IMR-90 (cell line): ENCODE measurements at regions not wholly inside any gene's neighbourhood (a gene's known extent, or its start where the extent isn't known, plus 50 kb on each side); places are given as distances from the start of the nearest gene placed in this dataset.

Experiments
- ATAC-seq: fragments of 200-7000 bp; cut with Tn5 transposase; 2 replicates; pipeline ENCODE4 v1.9.1; 2020; ENCODE audit warnings: low read depth, mild to moderate bottlenecking, moderate library complexity
- BruUV-seq: library from RNA; stranded (reverse); fragments of 400-500 nt; replicated peaks from 2 replicates; lab custom pipeline; 2021; lab: Mats Ljungman, UMichigan
- CTCF ChIA-PET: fragments of 300-600 bp; formaldehyde crosslinking; extraction: SDS; loops from one replicate; lab custom pipeline; 2021; ENCODE audit warnings: antibody characterized with exemption; lab: Yijun Ruan, JAX
- POLR2A ChIA-PET: fragments of 300-600 bp; sonication (Branson Sonifier 250); formaldehyde crosslinking; loops from one replicate; lab custom pipeline; 2022; ENCODE audit warnings: antibody characterized with exemption; ENCODE audit not compliant: unreplicated experiment; lab: Charles Lee
- DNase-seq: peaks from one replicate; pipeline ENCODE4 v3.0.0; 2013
- H2AFZ ChIP-seq: replicated peaks from 2 replicates; pipeline ENCODE3; 2013; ENCODE audit warnings: low read length, mild to moderate bottlenecking; ENCODE audit not compliant: poor library complexity
- H2AK5ac ChIP-seq: 2 replicates; pipeline ENCODE4 v1.6.1; 2013; ENCODE audit warnings: low read depth, low read length, inconsistent platforms
- H2AK9ac ChIP-seq: replicated peaks from 2 replicates; pipeline ENCODE3; 2013; ENCODE audit warnings: mild to moderate bottlenecking, low read depth, low read length, moderate library complexity; ENCODE audit not compliant: poor library complexity
- H2BK120ac ChIP-seq: 2 replicates; pipeline ENCODE4 v1.6.1; 2013; ENCODE audit warnings: low read depth, low read length, inconsistent platforms
- H2BK15ac ChIP-seq: 3 replicates; pipeline ENCODE4 v1.6.1; 2013; ENCODE audit warnings: low read depth, low read length, inconsistent platforms
- H2BK20ac ChIP-seq: 2 replicates; pipeline ENCODE4 v1.6.1; 2013; ENCODE audit warnings: low read depth, mild to moderate bottlenecking, inconsistent platforms, low read length, moderate library complexity
- H2BK5ac ChIP-seq: 2 replicates; pipeline ENCODE4 v1.6.1; 2013; ENCODE audit warnings: mild to moderate bottlenecking, low read depth, low read length, inconsistent platforms; ENCODE audit not compliant: poor library complexity, severe bottlenecking
- H3K14ac ChIP-seq: replicated peaks from 2 replicates; pipeline ENCODE4 v1.6.1; 2013; ENCODE audit warnings: low read depth, low read length, inconsistent platforms
- H3K18ac ChIP-seq: 2 replicates; pipeline ENCODE4 v1.6.1; 2013; ENCODE audit warnings: low read depth, low read length, control low read depth
- H3K23ac ChIP-seq: 2 replicates; pipeline ENCODE4 v1.6.1; 2013; ENCODE audit warnings: low read depth, low read length, inconsistent platforms
- H3K27ac ChIP-seq: 2 replicates; pipeline ENCODE4 v1.5.1; 2013; ENCODE audit warnings: mild to moderate bottlenecking, control low read depth, low read length; ENCODE audit not compliant: insufficient read depth
- H3K27me3 ChIP-seq: 2 replicates; pipeline ENCODE4 v1.6.1; 2013; ENCODE audit warnings: low read length; ENCODE audit not compliant: control insufficient read depth, insufficient read depth
- H3K36me3 ChIP-seq: 2 replicates; pipeline ENCODE4 v1.6.1; 2013; ENCODE audit warnings: low read length, mixed read lengths; ENCODE audit not compliant: control insufficient read depth, insufficient read depth
- H3K4ac ChIP-seq: 2 replicates; pipeline ENCODE4 v1.6.1; 2013; ENCODE audit warnings: low read depth, low read length, inconsistent platforms
- H3K4me1 ChIP-seq: 2 replicates; pipeline ENCODE4 v1.6.1; 2013; ENCODE audit warnings: low read length, mixed read lengths; ENCODE audit not compliant: control insufficient read depth, insufficient read depth
- H3K4me2 ChIP-seq: 2 replicates; pipeline ENCODE4 v1.6.1; 2013; ENCODE audit warnings: low read depth, mild to moderate bottlenecking, control low read depth, low read length, moderate library complexity
- H3K4me3 ChIP-seq: 2 replicates; pipeline ENCODE4 v1.5.1; 2013; ENCODE audit warnings: low read depth, mild to moderate bottlenecking, control low read depth, low read length, moderate library complexity; ENCODE audit not compliant: insufficient read depth
- H3K56ac ChIP-seq: 2 replicates; pipeline ENCODE4 v1.6.1; 2013; ENCODE audit warnings: low read length, inconsistent platforms; ENCODE audit not compliant: insufficient read depth; ENCODE audit errors: extremely low read depth
- H3K79me1 ChIP-seq, 2 experiments: 2 replicates each; pipeline ENCODE4 v1.6.1; 2013; ENCODE audit warnings: low read length in 2 of 2, inconsistent platforms in 1 of 2, low read depth in 1 of 2
- H3K9ac ChIP-seq: 2 replicates; pipeline ENCODE4 v1.6.1; 2013; ENCODE audit warnings: low read depth, low read length, control low read depth
- H3K9me1 ChIP-seq: 2 replicates; pipeline ENCODE4 v1.6.1; 2013; ENCODE audit warnings: low read length, inconsistent platforms; ENCODE audit not compliant: insufficient read depth
- H3K9me3 ChIP-seq: 2 replicates; pipeline ENCODE4 v1.6.1; 2013; ENCODE audit warnings: low read length; ENCODE audit not compliant: control insufficient read depth, insufficient read depth
- H4K20me1 ChIP-seq: 2 replicates; pipeline ENCODE4 v1.6.1; 2013; ENCODE audit warnings: low read length, inconsistent platforms; ENCODE audit not compliant: insufficient read depth
- H4K5ac ChIP-seq: 2 replicates; pipeline ENCODE4 v1.6.1; 2013; ENCODE audit warnings: mild to moderate bottlenecking, low read depth, low read length, control low read depth
- H4K8ac ChIP-seq, 2 experiments: 2 replicates each; pipeline ENCODE4 v1.6.1; 2013; ENCODE audit warnings: low read depth in 2 of 2, low read length in 2 of 2, control low read depth in 1 of 2, inconsistent platforms in 1 of 2
- H4K91ac ChIP-seq: 2 replicates; pipeline ENCODE4 v1.6.1; 2013; ENCODE audit warnings: low read depth, low read length, inconsistent platforms; ENCODE audit not compliant: insufficient read depth
- BHLHE40 ChIP-seq: fragments of 150-350 bp; IDR thresholded peaks from 2 replicates; pipeline ENCODE4 v1.6.1; 2016; ENCODE audit warnings: mild to moderate bottlenecking, low read depth, low read length
- CEBPB ChIP-seq: IDR thresholded peaks from 2 replicates; pipeline ENCODE4 v1.6.1; 2012; ENCODE audit warnings: low read depth, low read length, improper control_type of control experiment
- CHD1 ChIP-seq: IDR thresholded peaks from 2 replicates; pipeline ENCODE4 v1.6.1; 2012; ENCODE audit warnings: low read depth, low read length, improper control_type of control experiment
- FOS ChIP-seq: fragments of 150-350 bp; IDR thresholded peaks from 2 replicates; pipeline ENCODE4 v1.6.1; 2016; ENCODE audit warnings: low read depth, low read length
- MAFK ChIP-seq: IDR thresholded peaks from 2 replicates; pipeline ENCODE4 v1.6.1; 2012; ENCODE audit warnings: low read depth, low read length, improper control_type of control experiment
- MAZ ChIP-seq: IDR thresholded peaks from 2 replicates; pipeline ENCODE4 v1.6.1; 2012; ENCODE audit warnings: low read depth, mild to moderate bottlenecking, low read length, improper control_type of control experiment, moderate library complexity, borderline replicate concordance
- MXI1 ChIP-seq: IDR thresholded peaks from 2 replicates; pipeline ENCODE4 v1.6.1; 2012; ENCODE audit warnings: low read depth, mild to moderate bottlenecking, low read length, moderate library complexity, borderline replicate concordance
- NFE2L2 ChIP-seq: fragments of 150-350 bp; IDR thresholded peaks from 2 replicates; pipeline ENCODE4 v1.6.1; 2016; ENCODE audit warnings: low read depth, mild to moderate bottlenecking, low read length
- POLR2A ChIP-seq: IDR thresholded peaks from 2 replicates; pipeline ENCODE4 v1.6.1; 2012; ENCODE audit warnings: mild to moderate bottlenecking, low read depth, low read length
- RAD21 ChIP-seq: IDR thresholded peaks from 2 replicates; pipeline ENCODE4 v1.6.1; 2012; ENCODE audit warnings: low read length, improper control_type of control experiment
- RCOR1 ChIP-seq: IDR thresholded peaks from 2 replicates; pipeline ENCODE4 v1.6.1; 2012; ENCODE audit warnings: mild to moderate bottlenecking, low read length, improper control_type of control experiment; ENCODE audit not compliant: insufficient replicate concordance
- RFX5 ChIP-seq: IDR thresholded peaks from 2 replicates; pipeline ENCODE4 v1.8.0; 2012; ENCODE audit warnings: low read depth, mild to moderate bottlenecking, low read length, moderate library complexity
- SMC3 ChIP-seq: fragments of 150-350 bp; IDR thresholded peaks from 2 replicates; pipeline ENCODE4 v1.6.1; 2016; ENCODE audit warnings: low read depth, mild to moderate bottlenecking, antibody characterized with exemption, low read length, moderate library complexity
- WGBS, 2 experiments: methylation state at CpG; one replicate each; pipeline versions ENCODE4 v1.1.5 to v1.1.7; 2013; ENCODE audit warnings: missing lambda C conversion rate in 2 of 2; ENCODE audit not compliant: insufficient read length in 1 of 2; ENCODE audit errors: extremely low coverage in 2 of 2; 5-methylcytosine and 5-hydroxymethylcytosine counted together
- dilution Hi-C: fragments of 300-500 bp; cut with HindIII; formaldehyde crosslinking; loops from one replicate; pipeline ENCODE4 v1.14.3; 2018; ENCODE audit warnings: low sequenced_read_pairs; ENCODE audit not compliant: unreplicated experiment
- in situ Hi-C: fragments of 300-500 bp; cut with MboI; formaldehyde crosslinking; loops from 3 replicates; pipeline ENCODE4 v1.14.3; 2019; ENCODE audit warnings: low sequenced_read_pairs, inconsistent platforms, mixed read lengths
- intact Hi-C: fragments of 100-400 bp; cut with micrococcal nuclease; formaldehyde crosslinking; loops from 2 replicates; pipeline ENCODE4 v1.10.0; 2022
- TF ChIP-seq, protein P1 (sequence below): fragments of 150-350 bp; IDR thresholded peaks from 2 replicates; pipeline ENCODE4 v1.6.1; 2017; ENCODE audit warnings: mild to moderate bottlenecking, antibody characterized with exemption, low read length, low read depth
- TF ChIP-seq, protein P2 (sequence below): conservative IDR thresholded peaks from 2 replicates; pipeline ENCODE4 v1.5.1; 2012; ENCODE audit warnings: mild to moderate bottlenecking, low read depth, low read length, improper control_type of control experiment
- TF ChIP-seq, protein P3 (sequence below): fragments of 150-350 bp; IDR thresholded peaks from 2 replicates; pipeline ENCODE4 v1.6.1; 2016; ENCODE audit warnings: low read depth, mild to moderate bottlenecking, low read length, moderate library complexity, borderline replicate concordance

DNA sequence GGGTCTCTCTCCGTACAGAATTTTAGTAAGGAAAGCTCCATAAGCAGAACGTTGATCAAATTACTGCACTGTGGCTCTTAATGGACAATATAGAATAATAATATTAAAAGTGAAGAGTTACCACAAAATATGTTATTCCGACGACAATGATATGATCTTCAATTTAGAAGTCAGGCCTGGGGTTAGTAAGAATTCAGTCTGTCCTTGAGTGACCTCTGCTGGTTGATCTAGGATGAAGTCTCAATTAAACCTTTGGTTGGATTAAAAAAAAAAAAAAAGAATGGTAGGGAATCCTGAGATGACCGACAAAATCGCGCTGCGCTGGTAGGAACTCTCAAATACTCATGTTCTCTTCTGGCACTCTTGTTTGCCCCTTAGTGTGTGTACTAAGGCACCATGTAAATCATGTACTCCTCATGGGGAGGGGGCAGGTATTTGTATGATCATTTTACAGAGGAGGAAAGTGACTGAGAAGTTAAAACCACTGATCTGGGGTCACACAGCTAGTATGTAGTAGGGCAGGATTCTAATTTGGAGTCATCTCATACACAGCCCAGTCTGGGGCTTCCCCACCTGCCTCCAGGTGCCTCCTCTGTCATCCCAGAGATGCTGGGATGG, 161.3 kb upstream of the NPVF start:
- H4K91ac ChIP-seq: no peak overlapping the region
- no peaks in the 10 kb centered on the region for H3K9me1 ChIP-seq
- peak; percentile 33 for TF ChIP-seq SMC3
- peak; percentile 52 for TF ChIP-seq RAD21
- TF ChIP-seq NFE2L2: no peak
- TF ChIP-seq, protein P1, sequence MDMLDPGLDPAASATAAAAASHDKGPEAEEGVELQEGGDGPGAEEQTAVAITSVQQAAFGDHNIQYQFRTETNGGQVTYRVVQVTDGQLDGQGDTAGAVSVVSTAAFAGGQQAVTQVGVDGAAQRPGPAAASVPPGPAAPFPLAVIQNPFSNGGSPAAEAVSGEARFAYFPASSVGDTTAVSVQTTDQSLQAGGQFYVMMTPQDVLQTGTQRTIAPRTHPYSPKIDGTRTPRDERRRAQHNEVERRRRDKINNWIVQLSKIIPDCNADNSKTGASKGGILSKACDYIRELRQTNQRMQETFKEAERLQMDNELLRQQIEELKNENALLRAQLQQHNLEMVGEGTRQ: no peak
- TF ChIP-seq RFX5: no peak
- no peak for TF ChIP-seq CEBPB
- TF ChIP-seq RCOR1: no peak
- TF ChIP-seq, protein P2, sequence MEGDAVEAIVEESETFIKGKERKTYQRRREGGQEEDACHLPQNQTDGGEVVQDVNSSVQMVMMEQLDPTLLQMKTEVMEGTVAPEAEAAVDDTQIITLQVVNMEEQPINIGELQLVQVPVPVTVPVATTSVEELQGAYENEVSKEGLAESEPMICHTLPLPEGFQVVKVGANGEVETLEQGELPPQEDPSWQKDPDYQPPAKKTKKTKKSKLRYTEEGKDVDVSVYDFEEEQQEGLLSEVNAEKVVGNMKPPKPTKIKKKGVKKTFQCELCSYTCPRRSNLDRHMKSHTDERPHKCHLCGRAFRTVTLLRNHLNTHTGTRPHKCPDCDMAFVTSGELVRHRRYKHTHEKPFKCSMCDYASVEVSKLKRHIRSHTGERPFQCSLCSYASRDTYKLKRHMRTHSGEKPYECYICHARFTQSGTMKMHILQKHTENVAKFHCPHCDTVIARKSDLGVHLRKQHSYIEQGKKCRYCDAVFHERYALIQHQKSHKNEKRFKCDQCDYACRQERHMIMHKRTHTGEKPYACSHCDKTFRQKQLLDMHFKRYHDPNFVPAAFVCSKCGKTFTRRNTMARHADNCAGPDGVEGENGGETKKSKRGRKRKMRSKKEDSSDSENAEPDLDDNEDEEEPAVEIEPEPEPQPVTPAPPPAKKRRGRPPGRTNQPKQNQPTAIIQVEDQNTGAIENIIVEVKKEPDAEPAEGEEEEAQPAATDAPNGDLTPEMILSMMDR: peak; percentile 57
- TF ChIP-seq CHD1: no peak
- TF ChIP-seq, protein P3, sequence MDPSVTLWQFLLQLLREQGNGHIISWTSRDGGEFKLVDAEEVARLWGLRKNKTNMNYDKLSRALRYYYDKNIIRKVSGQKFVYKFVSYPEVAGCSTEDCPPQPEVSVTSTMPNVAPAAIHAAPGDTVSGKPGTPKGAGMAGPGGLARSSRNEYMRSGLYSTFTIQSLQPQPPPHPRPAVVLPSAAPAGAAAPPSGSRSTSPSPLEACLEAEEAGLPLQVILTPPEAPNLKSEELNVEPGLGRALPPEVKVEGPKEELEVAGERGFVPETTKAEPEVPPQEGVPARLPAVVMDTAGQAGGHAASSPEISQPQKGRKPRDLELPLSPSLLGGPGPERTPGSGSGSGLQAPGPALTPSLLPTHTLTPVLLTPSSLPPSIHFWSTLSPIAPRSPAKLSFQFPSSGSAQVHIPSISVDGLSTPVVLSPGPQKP: no peak
- no peak for TF ChIP-seq FOS
- TF ChIP-seq MAZ: no peak
- TF ChIP-seq POLR2A: no peak
- TF ChIP-seq MXI1: no peak
- TF ChIP-seq BHLHE40: no peak
- no peak for TF ChIP-seq MAFK
- H3K56ac ChIP-seq: no peak overlapping the region
- whole genome bisulfite sequencing, 2 experiments: no CpG with 5 or more reads among the region's 8 CpGs
- ChIA-PET POLR2A (no interaction called here), CTCF (interaction anchor here (0.6 to 1.4 kb wide), 6 partner anchors 42 to 134 kb away, joined by 3 to 9 read pairs (median 4); no protein-coding TSS in a partner anchor)
- no peak overlapping the region for H3K14ac ChIP-seq
- intact Hi-C loops (loop anchor here (1.0 kb wide), 1 partner anchor 130 kb away; no protein-coding TSS in a partner anchor), in situ Hi-C loops (loop anchor here (5.0 kb wide), 2 partner anchors 132 to 463 kb away; no protein-coding TSS in a partner anchor), dilution Hi-C loops (no loop called here)
- DNase-seq (peak; percentile 42), ATAC-seq (peak; percentile 73)
- no peak overlapping the region for H3K27ac ChIP-seq
- no peak overlapping the region for H3K4ac ChIP-seq
- H4K5ac ChIP-seq: no peak overlapping the region
- H2BK5ac ChIP-seq: no peak overlapping the region
- no peak overlapping the region for H2BK15ac ChIP-seq
- no peak overlapping the region for H3K23ac ChIP-seq
- H2AFZ ChIP-seq: no peak overlapping the region
- no peaks in the 10 kb centered on the region for H3K9me3 ChIP-seq
- no peaks in the 10 kb centered on the region for H4K20me1 ChIP-seq
- H3K79me1 ChIP-seq: no peaks in the 10 kb centered on the region
- no peak overlapping the region for H3K4me2 ChIP-seq
- H3K27me3 ChIP-seq: peaks cover 6% of the 10 kb centered on the region
- H4K8ac ChIP-seq: no peak overlapping the region
- no TSS peak for BruUV-seq
- no peaks in the 10 kb centered on the region for H3K36me3 ChIP-seq
- H3K4me3 ChIP-seq: no peak overlapping the region
- H3K18ac ChIP-seq: no peak overlapping the region
- no peaks in the 10 kb centered on the region for H3K4me1 ChIP-seq
- H2BK20ac ChIP-seq: no peak overlapping the region
- no peak overlapping the region for H3K9ac ChIP-seq
- H2AK9ac ChIP-seq: no peak overlapping the region
- H2BK120ac ChIP-seq: no peak overlapping the region
- H2AK5ac ChIP-seq: no peak overlapping the region
